Right ventricle myocardium superior (tissue), 1 donor: ENCODE measurements at regions not wholly inside any gene's neighbourhood (a gene's known extent, or its start where the extent isn't known, plus 50 kb on each side); places are given as distances from the start of the nearest gene placed in this dataset.
A peak's percentile ranks its signal among the peaks of the same experiment; 100 is the strongest.
"Not testable (repeated sequence)": the region's sequence is repeated elsewhere in the genome, so short reads cannot be mapped to it uniquely, and the experiment has no call there.

Experiments used
- ATAC-seq: fragments of 200-7000 bp; cut with Tn5 transposase; one replicate; pipeline ENCODE4 v1.9.1; 2020; ENCODE audit warnings: mild to moderate bottlenecking; ENCODE audit not compliant: poor library complexity
- DNase-seq: peaks from one replicate; pipeline ENCODE4 v3.0.0-alpha.2; 2020
- intact Hi-C: fragments of 100-400 bp; cut with DNase I; formaldehyde crosslinking; loops from one replicate; pipeline ENCODE4 v1.11.2; 2022
- donor health status: DM: no; HTN: yes; CAD: no; lungs with severe emphysema.

GRCh38 chr1:149227933-149228665, 124.7 kb upstream of the NBPF9 start:
- DNase-seq, intact Hi-C loops, ATAC-seq: not testable (repeated sequence)

DNA sequence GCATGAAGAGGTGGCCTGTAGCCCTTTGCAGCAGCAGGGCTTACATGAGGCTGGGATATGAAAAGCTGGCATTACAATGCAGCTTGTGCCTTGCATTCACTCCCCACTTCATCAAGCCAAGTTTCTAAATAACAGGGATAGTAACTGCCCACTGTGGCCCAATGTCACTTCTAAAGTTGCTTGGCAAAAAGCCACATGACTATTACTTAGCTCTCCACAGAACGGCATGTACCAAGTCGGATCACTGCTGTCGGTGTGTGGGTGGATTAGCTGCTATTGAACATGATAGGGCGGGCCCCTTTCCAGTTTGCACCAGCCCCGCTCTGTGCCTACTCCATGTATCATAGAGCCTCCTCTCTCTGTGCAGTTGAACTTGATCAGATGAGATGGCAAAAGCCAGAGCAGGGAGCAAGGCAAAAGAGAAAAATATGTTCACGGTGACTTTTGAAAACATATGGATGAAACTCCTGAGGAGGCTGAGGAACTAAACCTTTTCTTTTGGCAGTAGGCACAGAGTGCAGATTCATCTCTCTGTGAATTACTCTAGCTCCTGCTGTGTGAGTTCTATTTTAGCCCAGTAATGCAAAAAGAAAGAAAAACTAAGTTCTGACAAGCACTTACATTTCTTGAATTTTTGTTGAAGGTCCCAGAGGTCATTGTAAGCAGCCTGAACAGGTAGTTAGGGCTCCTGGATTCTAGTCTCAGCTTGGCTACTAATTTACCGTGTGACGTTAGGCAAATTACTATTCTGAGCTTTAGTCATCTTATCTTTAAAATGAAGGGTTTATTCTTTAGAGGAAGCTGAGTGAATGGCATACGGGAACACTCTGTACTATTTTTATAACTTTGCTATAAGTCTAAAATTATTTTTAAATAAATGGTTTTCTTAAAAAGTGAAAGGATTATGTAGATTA, 125.6 kb upstream of the NBPF9 start:
- DNase-seq, intact Hi-C loops: not testable (repeated sequence)
- ATAC-seq: peak; percentile 97

DNA sequence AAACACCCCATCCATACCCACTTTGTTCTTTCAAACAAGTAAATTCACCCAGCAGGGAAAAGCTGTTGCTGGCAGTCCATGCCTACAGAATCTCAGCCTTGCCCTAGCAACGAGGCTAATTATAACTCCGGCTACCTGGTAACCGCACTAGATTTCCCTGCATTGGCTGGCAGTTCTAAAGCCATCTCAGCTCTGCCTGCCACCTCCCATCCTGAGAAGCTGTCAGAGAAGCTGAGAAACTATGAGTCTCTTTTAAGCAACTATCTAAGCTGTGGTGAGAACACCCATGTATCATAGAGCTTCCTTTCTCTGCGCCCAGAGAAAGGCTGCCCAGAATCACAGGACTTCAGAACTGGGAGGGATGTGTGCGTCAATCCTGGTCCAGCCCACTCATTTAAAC, 126.5 kb upstream of the NBPF9 start:
- DNase-seq (peak; percentile 17), ATAC-seq (peak; percentile 82)
- intact Hi-C loops: not testable (repeated sequence)

GRCh38 chr1:149234926-149235914, 131.9 kb upstream of the NBPF9 start:
- DNase-seq, intact Hi-C loops: not testable (repeated sequence)
- peak; percentile 45 for ATAC-seq

- intact Hi-C loops, ATAC-seq, DNase-seq: not testable (repeated sequence)
Observed at GRCh38 chr1:149237515-149237914, 134.2 kb upstream of the NBPF9 start.

DNA sequence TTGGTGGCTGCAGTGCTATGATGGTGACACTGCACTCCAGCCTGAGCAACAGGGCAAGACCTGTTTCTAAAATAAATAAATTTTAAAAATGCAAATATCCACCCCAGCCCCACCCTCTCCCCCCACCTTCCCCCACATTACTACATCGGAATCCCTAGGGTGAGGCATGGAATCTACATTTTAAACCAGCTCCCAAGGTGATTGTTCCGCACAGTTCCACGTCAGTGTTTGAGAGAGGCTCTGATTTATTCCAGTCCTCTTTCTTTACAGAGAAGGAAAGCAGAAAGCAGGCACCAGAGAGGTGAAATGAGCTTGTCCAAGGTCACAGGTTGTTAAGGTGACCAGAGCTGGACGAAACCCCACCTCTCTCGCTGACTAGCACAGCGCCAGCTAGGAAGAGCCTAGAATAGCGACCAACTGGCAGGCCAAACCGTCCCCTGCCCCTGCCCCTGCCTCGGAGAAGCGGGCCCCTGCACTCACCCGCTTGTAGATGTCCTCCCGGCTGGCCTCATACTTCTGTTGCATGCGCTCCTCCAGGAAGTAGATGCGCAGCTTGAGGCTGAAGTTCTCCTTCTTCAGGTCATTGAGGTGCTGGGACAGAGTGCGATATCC, 136.7 kb upstream of the NBPF9 start:
- DNase-seq, intact Hi-C loops: not testable (repeated sequence)
- peak; percentile 65 for ATAC-seq

GRCh38 chr1:149240530-149240929, 137.2 kb upstream of the NBPF9 start:
- peak; percentile 78 for ATAC-seq
- intact Hi-C loops, DNase-seq: not testable (repeated sequence)

DNA sequence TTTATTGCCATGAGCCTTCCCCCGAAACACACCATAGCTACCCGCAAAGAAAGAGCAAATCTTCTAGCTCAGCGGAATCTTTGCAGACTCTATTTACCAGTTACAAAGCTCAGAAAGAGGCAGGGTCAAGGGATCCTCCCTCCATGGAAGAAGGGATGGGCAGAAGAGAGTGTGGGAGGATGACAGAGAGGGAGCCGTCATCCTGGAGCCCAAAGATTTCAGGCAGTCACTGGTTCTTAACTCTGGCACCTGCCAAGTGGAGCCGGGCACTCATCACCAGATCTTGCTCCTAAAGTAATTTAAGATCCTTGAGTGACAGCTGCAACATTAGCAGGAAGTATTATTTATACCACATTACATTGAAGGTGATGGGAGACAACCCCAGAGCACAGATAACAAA, 137.9 kb upstream of the NBPF9 start:
- DNase-seq, intact Hi-C loops: not testable (repeated sequence)
- peak; percentile 69 for ATAC-seq

DNA sequence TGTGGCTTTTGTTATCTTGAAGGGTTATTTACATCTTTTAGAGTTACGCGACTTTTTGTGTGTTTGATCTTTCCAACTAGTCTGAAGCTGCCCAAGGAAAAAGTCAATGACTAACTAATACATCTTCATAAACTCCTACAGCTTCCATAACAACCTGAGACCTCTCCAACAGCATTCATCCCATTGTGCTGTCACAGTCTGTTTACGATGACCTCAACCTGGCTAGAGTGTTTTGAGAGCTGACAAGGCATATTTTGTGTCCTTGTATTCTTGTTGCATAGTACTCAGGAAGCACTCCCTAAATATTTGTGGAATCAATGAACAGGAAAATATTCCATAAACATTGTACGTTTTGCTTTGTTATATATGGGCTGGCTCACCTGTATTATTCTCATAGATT, 140.2 kb upstream of the NBPF9 start:
- DNase-seq, intact Hi-C loops, ATAC-seq: not testable (repeated sequence)

- ATAC-seq, intact Hi-C loops, DNase-seq: not testable (repeated sequence)
Observed at GRCh38 chr1:149244621-149245020, 141.3 kb upstream of the NBPF9 start.

- intact Hi-C loops, ATAC-seq, DNase-seq: not testable (repeated sequence)
Observed at GRCh38 chr1:149246212-149246611, 142.9 kb upstream of the NBPF9 start.

- DNase-seq, ATAC-seq, intact Hi-C loops: not testable (repeated sequence)
Observed at GRCh38 chr1:149248610-149249009, 145.3 kb upstream of the NBPF9 start.

GRCh38 chr1:149249850-149250467, 146.6 kb upstream of the NBPF9 start:
- ATAC-seq: peak; percentile 27
- intact Hi-C loops, DNase-seq: not testable (repeated sequence)

- intact Hi-C loops, DNase-seq: not testable (repeated sequence)
- ATAC-seq: peak; percentile 75
Observed at GRCh38 chr1:149254894-149255847, 151.8 kb upstream of the NBPF9 start.

- DNase-seq, intact Hi-C loops: not testable (repeated sequence)
- peak; percentile 78 for ATAC-seq
Observed at GRCh38 chr1:149260284-149260683, 156.9 kb upstream of the NBPF9 start.

DNA sequence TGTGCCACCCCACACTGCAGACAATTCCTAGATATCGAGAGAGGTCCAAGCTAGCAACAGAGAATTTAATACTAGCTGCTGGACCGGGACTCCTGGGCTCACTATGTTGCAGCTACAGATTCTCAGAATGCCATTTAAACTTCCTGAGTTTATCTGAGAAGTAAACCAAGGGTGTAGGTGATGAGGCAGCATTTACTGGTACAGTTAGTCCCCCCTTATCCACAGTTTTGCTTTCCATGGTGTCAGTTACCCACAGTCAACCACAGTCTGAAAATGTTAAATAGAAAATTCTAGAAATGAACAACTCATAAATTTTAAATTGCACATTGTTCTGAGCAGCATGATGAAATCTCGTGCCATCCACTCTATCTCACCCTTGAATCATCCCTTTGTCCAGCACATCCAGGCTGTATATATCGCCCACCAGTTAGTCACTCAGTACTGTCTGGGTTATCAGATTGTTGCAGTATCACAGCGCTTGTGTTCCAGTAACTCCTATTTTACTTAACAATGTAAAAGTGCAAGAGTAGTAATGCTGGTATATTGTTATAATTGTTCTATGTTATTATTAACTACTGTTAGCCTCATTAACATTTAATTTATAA, 157.5 kb upstream of the NBPF9 start:
- ATAC-seq, intact Hi-C loops: not testable (repeated sequence)

More for the DNA sequence above, 157.5 kb upstream of the NBPF9 start:
- DNase-seq: not testable (repeated sequence)
